ENCODE measurements at regions not wholly inside any gene's neighbourhood (a gene's known extent, or its start where the extent isn't known, plus 50 kb on each side); places are given as distances from the start of the nearest gene placed in this dataset.

DNA sequence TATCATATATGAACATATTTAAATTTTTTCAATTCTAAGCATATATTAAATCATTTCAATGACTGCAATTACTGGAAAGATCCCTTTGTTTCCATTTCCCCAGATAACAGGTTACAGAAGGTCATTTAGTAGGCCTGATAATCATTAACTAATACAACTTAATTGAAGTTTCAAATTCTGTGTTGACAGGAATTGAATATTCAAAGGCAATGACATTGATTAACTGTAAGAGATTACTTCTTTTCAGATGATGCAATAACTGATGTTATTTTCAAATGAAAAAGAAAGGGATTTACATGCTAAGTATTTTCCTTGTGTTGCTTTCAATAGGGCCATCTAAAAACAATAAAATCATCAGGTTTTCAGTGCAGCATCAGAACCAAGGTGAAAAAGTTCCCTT, 81.1 kb upstream of the ENPEP start:
- CTCF ChIA-PET: no interaction called here
- no peak overlapping the region for H3K27ac ChIP-seq
- POLR2A ChIA-PET (ENCODE audit: low non-redundant PET): no interaction called here
- TF ChIP-seq, protein P1, sequence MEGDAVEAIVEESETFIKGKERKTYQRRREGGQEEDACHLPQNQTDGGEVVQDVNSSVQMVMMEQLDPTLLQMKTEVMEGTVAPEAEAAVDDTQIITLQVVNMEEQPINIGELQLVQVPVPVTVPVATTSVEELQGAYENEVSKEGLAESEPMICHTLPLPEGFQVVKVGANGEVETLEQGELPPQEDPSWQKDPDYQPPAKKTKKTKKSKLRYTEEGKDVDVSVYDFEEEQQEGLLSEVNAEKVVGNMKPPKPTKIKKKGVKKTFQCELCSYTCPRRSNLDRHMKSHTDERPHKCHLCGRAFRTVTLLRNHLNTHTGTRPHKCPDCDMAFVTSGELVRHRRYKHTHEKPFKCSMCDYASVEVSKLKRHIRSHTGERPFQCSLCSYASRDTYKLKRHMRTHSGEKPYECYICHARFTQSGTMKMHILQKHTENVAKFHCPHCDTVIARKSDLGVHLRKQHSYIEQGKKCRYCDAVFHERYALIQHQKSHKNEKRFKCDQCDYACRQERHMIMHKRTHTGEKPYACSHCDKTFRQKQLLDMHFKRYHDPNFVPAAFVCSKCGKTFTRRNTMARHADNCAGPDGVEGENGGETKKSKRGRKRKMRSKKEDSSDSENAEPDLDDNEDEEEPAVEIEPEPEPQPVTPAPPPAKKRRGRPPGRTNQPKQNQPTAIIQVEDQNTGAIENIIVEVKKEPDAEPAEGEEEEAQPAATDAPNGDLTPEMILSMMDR (conservative IDR thresholded peaks at IDR 0.05; ENCODE audit: low read depth): no peak
- DNase-seq (ENCODE audit: low spot score): no peak

DNA sequence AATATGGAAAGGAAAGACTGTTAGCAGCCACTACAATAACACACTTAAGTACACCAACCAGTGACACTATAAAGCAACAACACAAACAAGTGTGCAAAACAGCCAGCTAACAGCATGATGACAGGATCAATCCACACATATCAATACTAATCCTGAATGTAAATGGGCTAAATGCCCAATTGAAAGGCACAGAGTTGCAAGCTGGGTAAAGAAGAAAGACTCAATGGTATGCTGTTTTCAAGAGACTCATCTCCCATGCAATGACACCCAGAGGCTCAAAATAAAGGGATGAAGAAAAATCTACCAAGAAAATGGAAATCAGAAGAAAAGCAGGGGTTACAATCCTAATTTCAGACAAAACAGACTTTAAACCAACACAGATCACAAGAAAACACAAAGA, 94.2 kb upstream of the ENPEP start:
- CTCF ChIA-PET: no interaction called here
- POLR2A ChIA-PET (ENCODE audit: low non-redundant PET): no interaction called here
- H3K27ac ChIP-seq: no peak overlapping the region
- TF ChIP-seq, protein P1 (conservative IDR thresholded peaks at IDR 0.05; ENCODE audit: low read depth): no peak
- DNase-seq (ENCODE audit: low spot score): no peak

DNA sequence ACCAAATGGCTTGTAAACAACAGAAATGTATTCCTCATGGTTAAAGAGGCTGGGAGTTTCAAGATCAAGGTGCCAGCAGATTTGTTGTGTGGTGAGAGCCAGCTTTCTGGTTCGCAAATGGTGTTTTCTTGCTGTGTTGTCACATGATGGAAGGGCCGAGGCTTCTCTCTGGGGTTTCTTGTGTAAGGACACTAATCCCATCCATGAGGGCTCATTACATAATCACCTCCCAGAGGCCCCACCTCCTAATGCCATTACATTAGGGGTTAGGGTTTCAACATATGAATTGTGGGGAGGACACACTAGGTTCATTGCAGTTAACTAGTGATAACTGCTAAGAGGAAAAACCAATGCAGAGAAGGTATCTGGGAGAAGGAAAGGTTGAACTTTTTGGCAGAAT, 103.5 kb upstream of the ENPEP start:
- no peak for DNase-seq (ENCODE audit: low spot score)
- ChIA-PET POLR2A (ENCODE audit: low non-redundant PET) (no interaction called here), CTCF (no interaction called here)
- no peak overlapping the region for H3K27ac ChIP-seq
- TF ChIP-seq, protein P1 (conservative IDR thresholded peaks at IDR 0.05; ENCODE audit: low read depth): no peak

DNA sequence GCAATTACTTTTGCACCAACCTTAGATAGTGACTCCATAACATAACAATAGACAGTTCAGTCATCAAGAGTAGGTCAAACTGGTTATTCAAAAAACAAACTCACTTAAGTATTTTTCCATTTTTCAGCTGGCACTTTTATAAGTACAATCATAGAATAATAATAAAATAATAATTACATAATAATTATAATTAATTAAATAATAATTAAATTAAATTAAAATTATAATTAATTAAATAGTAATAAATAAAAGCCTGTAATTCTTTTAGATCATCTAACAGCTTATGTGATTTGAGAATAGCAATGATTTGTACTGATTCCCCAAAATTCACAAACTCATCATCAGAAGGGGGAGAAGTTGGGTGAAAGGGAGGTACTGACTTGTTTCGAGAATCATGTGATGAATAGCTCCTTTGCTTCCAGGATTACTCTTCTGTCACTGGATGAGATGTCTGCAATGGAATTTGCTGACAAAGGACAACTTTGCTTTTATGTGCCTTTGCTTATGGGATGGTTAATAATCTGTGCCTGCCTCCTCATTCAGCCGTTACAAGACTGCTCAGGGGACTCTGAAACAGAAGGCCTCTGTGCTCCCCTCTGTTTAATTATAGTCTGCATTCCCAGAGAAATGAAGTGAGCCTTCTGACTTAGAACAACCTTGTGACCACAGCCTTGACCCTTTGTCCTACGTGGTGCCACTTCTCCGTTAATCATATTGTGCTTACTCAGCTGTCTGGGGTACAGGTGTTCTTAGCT, 104.8 kb upstream of the ENPEP start:
- no peak overlapping the region for H3K27ac ChIP-seq
- ChIA-PET CTCF (no interaction called here), POLR2A (ENCODE audit: low non-redundant PET) (no interaction called here)
- DNase-seq (ENCODE audit: low spot score): no peak
- TF ChIP-seq, protein P1 (conservative IDR thresholded peaks at IDR 0.05; ENCODE audit: low read depth): no peak

DNA sequence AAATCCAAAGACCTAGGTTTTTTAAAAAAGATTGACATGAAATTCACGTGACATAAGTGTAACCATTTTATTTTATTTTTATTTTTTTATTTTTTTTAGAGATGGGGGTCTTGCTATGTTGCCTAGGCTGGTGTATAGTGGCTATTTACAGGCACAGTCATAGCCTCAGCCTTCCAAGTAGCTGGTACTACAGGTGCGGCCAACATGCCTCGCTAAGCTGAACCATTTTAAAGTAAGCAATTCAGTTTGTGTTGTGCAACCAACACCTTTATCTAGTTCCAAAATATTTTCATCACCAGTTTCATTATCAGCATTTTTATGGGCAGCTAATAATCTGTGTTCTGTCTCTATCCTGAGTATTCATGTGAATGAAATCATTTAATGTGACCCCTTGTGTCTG, 107.5 kb upstream of the ENPEP start:
- CTCF ChIA-PET: no interaction called here
- TF ChIP-seq, protein P1 (conservative IDR thresholded peaks at IDR 0.05; ENCODE audit: low read depth): no peak
- no peak overlapping the region for H3K27ac ChIP-seq
- POLR2A ChIA-PET (ENCODE audit: low non-redundant PET): no interaction called here
- no peak for DNase-seq (ENCODE audit: low spot score)

DNA sequence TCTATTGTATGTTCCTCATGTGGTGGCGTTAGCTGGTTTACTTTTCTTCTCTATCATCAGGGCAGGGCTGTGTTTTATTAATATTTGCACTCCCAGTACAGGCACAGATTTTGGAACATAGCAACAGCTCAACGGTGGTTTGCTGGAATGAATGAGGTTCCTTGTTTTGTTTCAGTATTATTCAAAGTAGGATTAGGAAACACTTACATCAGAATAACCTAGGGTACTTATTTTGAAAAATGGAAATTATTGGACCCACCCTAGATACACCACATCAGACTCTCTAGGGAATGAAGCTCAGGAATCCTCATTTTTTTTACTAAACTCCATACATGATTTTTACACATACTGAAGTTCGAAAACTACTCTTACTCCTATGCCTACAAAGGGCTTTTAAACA, 108.8 kb upstream of the ENPEP start:
- CTCF ChIA-PET: no interaction called here
- POLR2A ChIA-PET (ENCODE audit: low non-redundant PET): no interaction called here
- TF ChIP-seq, protein P1 (conservative IDR thresholded peaks at IDR 0.05; ENCODE audit: low read depth): no peak

More for the DNA sequence above, 108.8 kb upstream of the ENPEP start:
- no peak for DNase-seq (ENCODE audit: low spot score)
- H3K27ac ChIP-seq: no peak overlapping the region

Data from RWPE1 (cell line).